MCF 10A (cell line): ENCODE measurements at regions not wholly inside any gene's neighbourhood (a gene's known extent, or its start where the extent isn't known, plus 50 kb on each side); places are given as distances from the start of the nearest gene placed in this dataset.
"Not testable (repeated sequence)": the region's sequence is repeated elsewhere in the genome, so short reads cannot be mapped to it uniquely, and the experiment has no call there.

Experiments used
- BruUV-seq: library from RNA; stranded (reverse); fragments of 400-500 nt; replicated peaks from 2 replicates; lab custom pipeline; 2021; lab: Mats Ljungman, UMichigan
- CTCF ChIA-PET: fragments of 300-600 bp; sonication (Branson Sonifier 250); formaldehyde crosslinking; extraction: SDS; loops from one replicate; lab custom pipeline; 2021; ENCODE audit warnings: antibody characterized with exemption, inconsistent platforms; lab: Yijun Ruan, JAX
- POLR2A ChIA-PET: fragments of 300-600, 350-650 bp; sonication (Branson Sonifier 250); formaldehyde crosslinking; extraction: SDS; loops from one replicate; lab custom pipeline; 2020; ENCODE audit warnings: antibody characterized with exemption, inconsistent platforms; lab: Yijun Ruan, JAX
- DNase-seq: peaks from one replicate; pipeline ENCODE4 v3.0.0-alpha.2; 2018; ENCODE audit not compliant: unreplicated experiment
- H3K27ac Mint-ChIP-seq: one replicate; pipeline ENCODE4 v1.8.0; 2022; ENCODE audit warnings: mild to moderate bottlenecking, low read depth, mixed read lengths; ENCODE audit not compliant: unreplicated experiment
- H3K27me3 Mint-ChIP-seq: one replicate; pipeline ENCODE4 v1.8.0; 2022; ENCODE audit warnings: mixed read lengths; ENCODE audit not compliant: insufficient read depth, unreplicated experiment
- H3K36me3 Mint-ChIP-seq: one replicate; pipeline ENCODE4 v1.8.0; 2022; ENCODE audit warnings: mild to moderate bottlenecking, moderate library complexity, mixed read lengths; ENCODE audit not compliant: insufficient read depth, unreplicated experiment
- H3K4me1 Mint-ChIP-seq: one replicate; pipeline ENCODE4 v1.8.0; 2022; ENCODE audit warnings: mixed read lengths; ENCODE audit not compliant: insufficient read depth, unreplicated experiment
- H3K4me3 Mint-ChIP-seq: one replicate; pipeline ENCODE4 v1.8.0; 2022; ENCODE audit warnings: mild to moderate bottlenecking, moderate library complexity, mixed read lengths; ENCODE audit not compliant: unreplicated experiment
- H3K9me3 Mint-ChIP-seq: one replicate; pipeline ENCODE4 v1.8.0; 2022; ENCODE audit warnings: mixed read lengths; ENCODE audit not compliant: unreplicated experiment
- CTCF ChIP-seq: fragments of 200-600 bp; IDR thresholded peaks from one replicate; pipeline ENCODE4 v1.8.0; 2022; ENCODE audit warnings: antibody characterized with exemption, mild to moderate bottlenecking; ENCODE audit not compliant: unreplicated experiment
- intact Hi-C: fragments of 100-400 bp; cut with micrococcal nuclease; formaldehyde crosslinking; loops from 2 replicates; pipeline ENCODE4 v1.14.1; 2022

- Mint-ChIP-seq H3K27ac (no peak overlapping the region), H3K36me3 (no peaks in the 10 kb centered on the region), H3K27me3 (no peaks in the 10 kb centered on the region), H3K4me1 (no peaks in the 10 kb centered on the region), H3K9me3 (no peaks in the 10 kb centered on the region), H3K4me3 (no peak overlapping the region)
- POLR2A ChIA-PET: interaction anchor here (0.7 kb wide), 1 partner anchor 10 kb away, joined by 3 read pairs; no protein-coding TSS in a partner anchor
- CTCF ChIA-PET: no interaction called here
- intact Hi-C loops: no loop called here
- no peak for DNase-seq
- no peak for TF ChIP-seq CTCF
- BruUV-seq: no TSS peak
Measured at GRCh38 chr2:167817422-167817821, 430.0 kb downstream of the STK39 start.

GRCh38 chr2:167816874-167817290 lies 430.5 kb downstream of the STK39 start:
- Mint-ChIP-seq H3K4me3 (no peak overlapping the region), H3K36me3 (no peaks in the 10 kb centered on the region), H3K9me3 (no peaks in the 10 kb centered on the region), H3K4me1 (no peaks in the 10 kb centered on the region), H3K27me3 (no peaks in the 10 kb centered on the region), H3K27ac (no peak overlapping the region)
- ChIA-PET CTCF (no interaction called here), POLR2A (no interaction called here)
- no peak for DNase-seq
- no peak for TF ChIP-seq CTCF
- BruUV-seq: no TSS peak
- intact Hi-C loops: no loop called here

GRCh38 chr2:167814881-167815718 lies 432.3 kb downstream of the STK39 start:
- Mint-ChIP-seq H3K27me3 (no peaks in the 10 kb centered on the region), H3K36me3 (no peaks in the 10 kb centered on the region), H3K4me3 (no peak overlapping the region), H3K4me1 (no peaks in the 10 kb centered on the region), H3K27ac (no peak overlapping the region), H3K9me3 (no peaks in the 10 kb centered on the region)
- DNase-seq: no peak
- ChIA-PET CTCF (interaction anchor here (0.6 to 1.0 kb wide), 2 partner anchors 9 to 132 kb away, joined by 3 read pairs; no protein-coding TSS in a partner anchor), POLR2A (no interaction called here)
- BruUV-seq: no TSS peak
- intact Hi-C loops: no loop called here
- TF ChIP-seq CTCF: no peak

- CTCF ChIA-PET: interaction anchor here (0.7 to 1.0 kb wide), 2 partner anchors 10 to 171 kb away, joined by 3 read pairs; no protein-coding TSS in a partner anchor
- DNase-seq, POLR2A ChIA-PET, intact Hi-C loops, H3K27me3 Mint-ChIP-seq, BruUV-seq, H3K36me3 Mint-ChIP-seq, H3K4me1 Mint-ChIP-seq, H3K9me3 Mint-ChIP-seq, H3K27ac Mint-ChIP-seq, H3K4me3 Mint-ChIP-seq: not testable (repeated sequence)
Measured at GRCh38 chr2:167814482-167814880, 432.9 kb downstream of the STK39 start.

- H3K27ac Mint-ChIP-seq, H3K4me3 Mint-ChIP-seq, BruUV-seq, intact Hi-C loops, DNase-seq, CTCF ChIA-PET, H3K9me3 Mint-ChIP-seq, H3K4me1 Mint-ChIP-seq, POLR2A ChIA-PET, H3K36me3 Mint-ChIP-seq: not testable (repeated sequence)
- H3K27me3 Mint-ChIP-seq: peaks cover 10% of the 10 kb centered on the region
Measured at GRCh38 chr2:167809799-167810198, 437.6 kb downstream of the STK39 start.
